ENCODE measurements at regions not wholly inside any gene's neighbourhood (a gene's known extent, or its start where the extent isn't known, plus 50 kb on each side); places are given as distances from the start of the nearest gene placed in this dataset.

DNA sequence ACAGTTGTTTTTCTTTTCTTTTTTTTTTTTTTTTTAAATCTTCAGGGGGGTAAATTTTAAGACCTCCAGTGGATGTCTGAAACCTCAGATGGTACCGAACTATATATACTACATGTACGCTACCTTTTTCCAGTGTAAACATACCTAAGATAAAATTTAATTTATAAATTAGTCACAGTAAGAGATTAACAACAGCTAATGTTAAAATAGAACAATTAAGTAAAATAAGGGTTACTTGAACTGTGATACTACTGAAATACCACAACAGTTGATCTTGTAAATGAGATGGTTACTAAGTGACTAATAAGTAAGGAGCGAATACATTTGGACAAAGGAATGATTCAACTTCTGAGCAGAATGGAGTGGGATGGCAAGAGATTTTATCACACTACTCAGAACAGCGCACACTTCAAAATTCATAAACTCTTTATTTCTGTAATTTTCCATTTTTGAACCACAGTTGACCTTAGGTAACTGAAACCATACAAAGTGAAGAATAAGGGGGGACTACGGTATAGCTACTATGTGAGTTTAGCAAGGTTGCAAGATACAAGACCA is 80.5 kb upstream of the PCED1B start:
- no peak for TF ChIP-seq POLR2A (IDR thresholded peaks at IDR 0.05)
- TF ChIP-seq, protein P1, sequence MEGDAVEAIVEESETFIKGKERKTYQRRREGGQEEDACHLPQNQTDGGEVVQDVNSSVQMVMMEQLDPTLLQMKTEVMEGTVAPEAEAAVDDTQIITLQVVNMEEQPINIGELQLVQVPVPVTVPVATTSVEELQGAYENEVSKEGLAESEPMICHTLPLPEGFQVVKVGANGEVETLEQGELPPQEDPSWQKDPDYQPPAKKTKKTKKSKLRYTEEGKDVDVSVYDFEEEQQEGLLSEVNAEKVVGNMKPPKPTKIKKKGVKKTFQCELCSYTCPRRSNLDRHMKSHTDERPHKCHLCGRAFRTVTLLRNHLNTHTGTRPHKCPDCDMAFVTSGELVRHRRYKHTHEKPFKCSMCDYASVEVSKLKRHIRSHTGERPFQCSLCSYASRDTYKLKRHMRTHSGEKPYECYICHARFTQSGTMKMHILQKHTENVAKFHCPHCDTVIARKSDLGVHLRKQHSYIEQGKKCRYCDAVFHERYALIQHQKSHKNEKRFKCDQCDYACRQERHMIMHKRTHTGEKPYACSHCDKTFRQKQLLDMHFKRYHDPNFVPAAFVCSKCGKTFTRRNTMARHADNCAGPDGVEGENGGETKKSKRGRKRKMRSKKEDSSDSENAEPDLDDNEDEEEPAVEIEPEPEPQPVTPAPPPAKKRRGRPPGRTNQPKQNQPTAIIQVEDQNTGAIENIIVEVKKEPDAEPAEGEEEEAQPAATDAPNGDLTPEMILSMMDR (IDR thresholded peaks at IDR 0.05): no peak
- TF ChIP-seq POLR2AphosphoS5 (IDR thresholded peaks at IDR 0.05): no peak
- no peak for TF ChIP-seq EP300 (IDR thresholded peaks at IDR 0.05; ENCODE audit: low read depth)
- in situ Hi-C loops (cut with MboI; ENCODE audit: low pct_ligation_motif_present in 1 of 4, low pct_unique_long_range_greater_than_20kb in 1 of 4, low sequenced_read_pairs in 3 of 4): no loop called here
- intact Hi-C loops (cut with DNase I; ENCODE audit: low total_unique reads): no loop called here

DNA sequence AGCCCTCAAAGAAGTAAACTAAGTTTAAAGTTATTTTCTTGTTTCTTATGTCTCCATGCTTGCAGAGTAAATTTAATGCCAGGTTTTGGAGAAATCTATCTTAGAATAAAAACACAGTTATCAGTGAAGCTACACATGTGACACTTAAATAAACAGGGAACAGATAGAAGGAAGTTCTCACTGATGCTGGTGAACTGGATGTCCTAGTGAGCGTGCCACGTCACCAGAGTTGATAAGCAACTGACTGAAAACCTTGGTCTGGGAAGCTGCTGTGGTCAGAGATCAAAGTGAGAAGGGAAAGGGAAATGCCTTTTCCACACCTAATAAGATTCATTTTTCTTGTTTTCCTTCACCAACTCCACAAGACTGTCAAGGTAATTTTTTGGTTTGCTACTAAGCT is 74.8 kb upstream of the PCED1B start:
- intact Hi-C loops (cut with DNase I; ENCODE audit: low total_unique reads): no loop called here
- DNase-seq: no peak
- H3K27ac ChIP-seq: no peak overlapping the region
- 72 to 77% methylated on average over 2 of the region's 2 CpGs for WGBS, 2 donors (ENCODE audit: low coverage in 1 of 2)
- no peaks in the 10 kb centered on the region for H3K9me3 ChIP-seq
- in situ Hi-C loops (cut with MboI; ENCODE audit: low pct_ligation_motif_present in 1 of 4, low pct_unique_long_range_greater_than_20kb in 1 of 4, low sequenced_read_pairs in 3 of 4): loop anchor here in 3 of 4 donors (25.0 kb wide), 1 partner anchor 667 kb away; no protein-coding TSS in a partner anchor
- H3K4me1 ChIP-seq: no peaks in the 10 kb centered on the region
- H3K4me3 ChIP-seq: no peak overlapping the region
- TF ChIP-seq, protein P1 (IDR thresholded peaks at IDR 0.05): no peak
- TF ChIP-seq EP300 (IDR thresholded peaks at IDR 0.05; ENCODE audit: low read depth) (no peak), POLR2AphosphoS5 (IDR thresholded peaks at IDR 0.05) (no peak), POLR2A (IDR thresholded peaks at IDR 0.05) (no peak)
- no peaks in the 10 kb centered on the region for H3K36me3 ChIP-seq
- no peaks in the 10 kb centered on the region for H3K27me3 ChIP-seq

More for the DNA sequence above, 80.5 kb upstream of the PCED1B start:
- H3K27ac ChIP-seq: no peak overlapping the region
- no peak overlapping the region for H3K4me3 ChIP-seq
- no peak for DNase-seq
- H3K9me3 ChIP-seq: no peaks in the 10 kb centered on the region
- WGBS, 2 donors (ENCODE audit: low coverage in 1 of 2): 84 to 88% methylated on average over 5 of the region's 5 CpGs
- no peaks in the 10 kb centered on the region for H3K4me1 ChIP-seq
- H3K27me3 ChIP-seq: no peaks in the 10 kb centered on the region
- no peaks in the 10 kb centered on the region for H3K36me3 ChIP-seq

DNA sequence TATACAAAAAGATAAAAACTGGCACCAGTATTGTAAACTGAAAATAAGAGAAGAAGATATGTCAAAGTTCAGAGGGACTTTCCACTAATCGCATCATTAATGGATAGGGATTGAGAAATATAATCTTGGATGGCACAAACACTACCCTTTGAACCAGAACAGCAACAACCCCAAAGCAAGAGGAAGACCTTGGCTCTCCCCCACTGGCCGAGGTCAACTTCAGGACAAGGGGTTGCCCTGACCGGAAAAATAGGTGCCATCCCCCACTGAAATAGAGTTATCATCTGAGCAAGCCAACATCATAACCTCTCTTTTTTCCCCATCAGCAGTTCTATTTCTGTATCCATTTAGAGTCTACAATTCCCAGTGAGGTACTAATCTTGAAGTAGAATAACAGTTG is 72.4 kb upstream of the PCED1B start:
- Histone ChIP-seq H3K27ac (no peak overlapping the region), H3K4me3 (no peak overlapping the region), H3K4me1 (no peaks in the 10 kb centered on the region), H3K27me3 (no peaks in the 10 kb centered on the region), H3K36me3 (no peaks in the 10 kb centered on the region), H3K9me3 (no peaks in the 10 kb centered on the region)
- no peak for DNase-seq
- TF ChIP-seq POLR2A (IDR thresholded peaks at IDR 0.05) (no peak), EP300 (IDR thresholded peaks at IDR 0.05; ENCODE audit: low read depth) (no peak), POLR2AphosphoS5 (IDR thresholded peaks at IDR 0.05) (no peak)
- TF ChIP-seq, protein P1 (IDR thresholded peaks at IDR 0.05): no peak
- in situ Hi-C loops (cut with MboI; ENCODE audit: low pct_ligation_motif_present in 1 of 4, low pct_unique_long_range_greater_than_20kb in 1 of 4, low sequenced_read_pairs in 3 of 4) (loop anchor here in 3 of 4 donors (25.0 kb wide), 1 partner anchor 670 kb away; no protein-coding TSS in a partner anchor), intact Hi-C loops (cut with DNase I; ENCODE audit: low total_unique reads) (no loop called here)
- WGBS, 2 donors (ENCODE audit: low coverage in 1 of 2): 89% methylated on average over 3 of the region's 3 CpGs; no CpG with 5 or more reads in 1 of the 2 donors

DNA sequence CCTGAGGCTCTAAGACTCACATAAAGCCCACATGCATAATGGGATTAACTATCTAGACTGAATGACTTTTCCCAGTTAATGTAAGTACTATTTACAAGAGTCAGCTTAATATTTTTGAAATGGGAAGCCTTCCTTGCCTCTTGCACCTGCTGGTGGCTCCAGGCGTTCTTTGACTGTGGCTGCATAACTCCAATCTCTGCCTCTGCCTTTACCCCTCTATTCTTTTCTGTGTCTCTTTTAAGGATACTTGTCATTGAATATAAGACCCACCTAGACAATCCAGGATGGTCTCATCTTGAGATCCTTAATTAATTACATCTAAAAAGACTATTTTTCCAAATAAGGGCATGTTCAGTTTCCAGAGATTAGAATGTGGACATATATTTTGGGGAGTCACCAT is 66.9 kb upstream of the PCED1B start:
- Histone ChIP-seq H3K4me1 (no peaks in the 10 kb centered on the region), H3K4me3 (no peak overlapping the region), H3K27ac (no peak overlapping the region), H3K9me3 (no peaks in the 10 kb centered on the region), H3K27me3 (no peaks in the 10 kb centered on the region), H3K36me3 (no peaks in the 10 kb centered on the region)
- intact Hi-C loops (cut with DNase I; ENCODE audit: low total_unique reads): no loop called here
- TF ChIP-seq, protein P1 (IDR thresholded peaks at IDR 0.05): no peak
- TF ChIP-seq EP300 (IDR thresholded peaks at IDR 0.05; ENCODE audit: low read depth): no peak
- no peak for TF ChIP-seq POLR2AphosphoS5 (IDR thresholded peaks at IDR 0.05)
- TF ChIP-seq POLR2A (IDR thresholded peaks at IDR 0.05): no peak
- 86 to 100% methylated on average over 1 of the region's 1 CpG for whole genome bisulfite sequencing, 2 donors (ENCODE audit: low coverage in 1 of 2)
- DNase-seq: no peak
- in situ Hi-C loops (cut with MboI; ENCODE audit: low pct_ligation_motif_present in 1 of 4, low pct_unique_long_range_greater_than_20kb in 1 of 4, low sequenced_read_pairs in 3 of 4): loop anchor here in 3 of 4 donors (25.0 kb wide), 1 partner anchor 675 kb away; no protein-coding TSS in a partner anchor

Measured in transverse colon (tissue), 4 donors.